Left renal cortex interstitium (tissue), 4 donors: ENCODE measurements at regions not wholly inside any gene's neighbourhood (a gene's known extent, or its start where the extent isn't known, plus 50 kb on each side); places are given as distances from the start of the nearest gene placed in this dataset.
A peak's percentile ranks its signal among the peaks of the same experiment; 100 is the strongest.
"Not testable (repeated sequence)": the region's sequence is repeated elsewhere in the genome, so short reads cannot be mapped to it uniquely, and the experiment has no call there.

Source experiments
- DNase-seq, 4 donors: peaks; one replicate each; pipeline ENCODE4 v3.0.0-alpha.2; 2013; ENCODE audit warnings: low read depth in 4 of 4, low spot score in 2 of 4, missing footprints in 1 of 4

DNA sequence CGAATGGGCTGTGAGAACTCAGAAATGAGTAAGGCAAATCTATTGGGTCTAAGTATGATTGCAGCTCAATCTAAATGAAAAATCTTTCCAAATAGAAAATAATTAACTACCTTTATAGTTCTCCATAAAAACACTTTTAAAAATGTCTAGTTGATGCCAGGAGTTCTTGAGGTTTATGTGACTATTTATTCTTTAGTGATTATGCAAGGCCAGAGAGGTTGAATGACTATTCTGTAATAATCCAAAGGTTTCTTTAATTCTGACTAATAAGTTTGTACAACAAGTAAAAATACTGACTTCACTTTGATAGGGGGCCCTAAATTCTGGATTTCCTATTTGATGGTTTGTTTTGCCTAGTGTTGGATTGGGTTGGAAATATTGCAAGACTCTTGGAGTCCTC is 461.2 kb downstream of the EPM2A start:
- no peak for DNase-seq

DNA sequence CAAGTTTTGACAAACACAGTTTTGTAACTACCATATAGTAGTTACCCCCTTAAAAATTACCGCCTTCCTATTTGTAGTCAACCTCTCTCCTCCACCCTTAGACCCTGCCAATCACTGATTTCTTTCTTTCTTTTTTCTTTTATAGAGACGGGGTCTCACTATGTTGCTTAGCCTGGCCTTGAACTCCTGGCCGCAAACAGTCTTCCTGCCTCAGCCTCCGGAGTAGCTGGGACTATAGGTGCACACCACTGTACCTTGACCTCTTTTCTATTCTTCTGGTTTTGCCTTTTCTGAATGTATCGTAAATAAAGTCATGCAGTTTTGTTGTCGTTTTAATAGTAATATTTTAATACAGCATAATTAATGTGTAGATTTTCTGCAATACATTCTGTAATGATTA is 460.3 kb downstream of the EPM2A start:
- DNase-seq, result no peak

DNA sequence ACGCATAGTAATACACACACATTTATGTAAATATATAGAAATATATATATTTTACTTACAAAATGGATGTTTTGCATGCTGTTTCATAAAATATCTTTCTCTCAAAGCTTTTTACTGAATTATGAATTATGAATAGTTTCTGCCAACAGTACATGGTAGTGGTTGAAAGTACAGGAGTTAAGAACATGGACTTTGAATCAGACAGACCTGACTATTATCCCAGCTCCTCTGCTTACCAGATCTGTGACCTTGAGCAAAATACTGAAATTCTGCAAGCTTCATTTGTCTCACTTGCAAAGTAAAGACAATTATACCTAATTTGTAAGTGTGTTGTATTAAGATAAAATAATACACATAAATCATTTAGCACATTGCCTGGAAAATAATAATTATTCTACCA is 459.5 kb downstream of the EPM2A start:
- DNase-seq, result no peak

DNA sequence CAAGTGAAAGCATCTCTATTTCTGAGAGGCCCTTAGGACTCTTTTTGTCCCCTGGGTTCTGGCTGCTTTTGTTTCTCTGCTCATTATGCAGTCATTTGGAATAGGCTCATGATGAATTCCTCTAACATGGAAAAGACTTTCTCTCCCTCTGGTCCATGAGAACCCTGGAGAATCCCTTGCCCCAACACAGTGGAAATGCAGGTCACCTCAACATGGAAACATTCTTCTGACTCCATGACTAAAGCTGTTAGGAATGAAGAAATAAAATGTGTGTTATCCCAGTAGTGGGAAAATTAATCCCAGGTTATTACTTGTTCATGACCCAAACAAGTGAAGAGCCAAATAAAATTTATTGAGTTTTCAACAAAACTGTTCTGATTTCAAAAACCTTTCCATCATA is 458.6 kb downstream of the EPM2A start:
- no peak for DNase-seq

DNA sequence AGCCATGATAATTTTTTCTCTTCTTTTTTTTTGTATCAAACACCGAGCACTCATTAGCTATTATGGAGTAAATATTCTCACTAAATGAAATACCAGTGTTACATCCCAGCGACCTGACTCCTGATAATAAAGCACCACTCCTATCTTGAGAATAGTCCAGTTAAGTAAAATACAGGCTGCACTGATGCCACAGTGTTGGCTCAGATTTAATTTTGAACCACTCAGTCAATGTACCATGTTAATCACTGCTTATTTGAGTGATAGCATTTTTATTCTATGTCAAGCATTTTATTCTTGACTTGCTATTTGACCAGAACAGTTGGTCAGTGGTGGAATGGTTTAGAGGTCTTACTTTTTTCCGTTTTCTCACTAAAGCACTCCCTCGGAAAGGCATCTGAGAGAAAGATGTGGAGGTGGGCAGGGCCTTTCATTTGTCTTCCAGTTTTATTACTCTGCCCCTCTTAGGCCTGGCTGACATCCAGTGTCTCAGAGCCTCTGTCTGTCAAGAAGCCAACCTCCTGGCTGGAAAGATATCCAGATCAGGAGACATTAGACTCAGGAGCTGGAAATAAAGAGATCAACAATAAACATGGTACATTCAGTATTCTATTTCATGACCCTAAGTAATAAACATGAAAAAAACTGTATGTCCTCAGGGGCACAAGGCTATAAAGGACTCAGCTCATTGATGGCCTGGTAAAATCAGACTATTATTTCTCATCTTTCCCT is 457.8 kb downstream of the EPM2A start:
- DNase-seq, result peak in 1 of 4 donors; percentile 19

DNA sequence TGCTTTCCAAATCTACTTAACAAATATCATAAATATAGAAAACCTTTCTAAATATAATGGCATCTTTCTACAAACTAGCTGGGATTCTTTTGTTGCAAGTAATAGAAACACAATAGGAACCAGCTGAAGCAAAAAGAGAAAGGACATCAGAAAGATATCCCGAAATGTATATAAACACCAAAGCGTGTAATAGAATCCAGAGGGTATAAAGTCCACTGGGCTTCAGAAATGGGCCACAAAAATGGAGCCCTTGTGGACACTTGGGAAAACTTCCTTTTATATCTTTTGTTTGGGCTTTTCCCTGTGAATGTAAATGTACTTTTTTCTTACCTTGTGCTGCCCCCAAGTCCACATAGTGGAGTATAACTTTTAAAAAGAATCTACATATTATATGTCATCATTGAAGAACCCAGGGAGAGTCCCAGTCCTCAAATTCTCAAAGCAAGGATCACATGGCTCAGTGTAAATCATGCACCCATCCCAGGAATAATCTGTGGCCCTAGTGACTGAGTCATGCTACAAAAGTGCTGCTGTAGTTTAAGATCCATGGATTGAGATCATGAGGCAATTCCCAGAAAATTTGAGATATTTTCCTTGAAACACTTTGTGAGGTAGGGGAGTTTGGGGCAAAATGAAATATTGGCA is 457.0 kb downstream of the EPM2A start:
- no peak for DNase-seq

DNA sequence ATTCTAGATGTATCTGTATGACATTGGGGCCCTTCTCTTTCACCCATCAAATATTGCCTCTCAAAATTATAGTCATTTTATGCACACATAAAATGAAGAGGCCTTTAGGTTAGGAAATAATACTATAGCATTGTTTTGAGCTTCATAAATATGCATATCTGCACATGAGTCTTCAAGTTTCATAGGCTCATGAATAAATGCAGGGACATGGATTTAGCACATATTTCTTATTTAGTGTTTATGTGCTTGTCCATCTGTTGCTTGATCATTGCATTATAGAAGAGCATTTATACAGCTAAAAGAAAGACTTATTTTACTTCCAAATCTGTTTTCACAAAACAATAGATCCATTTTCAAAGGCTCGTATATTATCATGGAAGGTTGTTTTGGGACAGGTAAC is 455.8 kb downstream of the EPM2A start:
- no peak for DNase-seq

DNA sequence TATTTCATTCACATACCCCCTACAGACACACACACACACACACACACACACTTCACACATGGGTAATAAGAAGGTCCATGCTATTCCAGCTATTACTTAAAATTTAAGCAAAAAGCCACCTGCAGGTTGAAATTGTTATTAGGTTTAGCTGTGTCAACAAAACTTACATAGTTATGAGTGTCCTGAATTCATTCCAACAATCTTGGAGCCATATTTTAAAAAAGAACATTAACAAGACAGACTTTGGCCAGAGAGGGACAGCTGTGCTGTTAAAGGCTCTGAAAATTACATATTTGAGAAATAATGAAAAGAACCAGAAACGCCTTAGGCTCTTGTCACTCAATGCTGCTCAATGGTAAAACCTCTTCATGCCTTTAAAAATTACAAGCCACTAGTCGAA is 455.3 kb downstream of the EPM2A start:
- no peak for DNase-seq

DNA sequence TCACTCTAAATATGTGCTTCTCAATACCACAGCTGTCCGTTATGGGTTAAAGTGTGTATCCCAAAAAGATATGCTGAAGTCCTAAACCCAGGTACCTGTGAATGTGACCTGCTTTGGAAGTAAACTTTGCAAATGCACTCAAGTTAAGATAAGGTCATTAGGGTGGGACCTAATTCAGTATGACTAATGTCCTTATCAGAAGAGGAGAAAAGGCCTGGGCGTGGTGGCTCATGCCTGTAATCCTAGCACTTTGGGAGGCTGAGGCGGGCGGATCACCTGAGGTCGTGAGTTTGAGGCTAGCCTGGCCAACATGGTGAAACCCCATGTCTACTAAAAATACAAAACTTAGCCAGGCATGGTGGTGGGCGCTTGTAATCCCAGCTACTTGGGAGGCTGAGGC is 452.1 kb downstream of the EPM2A start:
- not testable (repeated sequence) for DNase-seq

DNA sequence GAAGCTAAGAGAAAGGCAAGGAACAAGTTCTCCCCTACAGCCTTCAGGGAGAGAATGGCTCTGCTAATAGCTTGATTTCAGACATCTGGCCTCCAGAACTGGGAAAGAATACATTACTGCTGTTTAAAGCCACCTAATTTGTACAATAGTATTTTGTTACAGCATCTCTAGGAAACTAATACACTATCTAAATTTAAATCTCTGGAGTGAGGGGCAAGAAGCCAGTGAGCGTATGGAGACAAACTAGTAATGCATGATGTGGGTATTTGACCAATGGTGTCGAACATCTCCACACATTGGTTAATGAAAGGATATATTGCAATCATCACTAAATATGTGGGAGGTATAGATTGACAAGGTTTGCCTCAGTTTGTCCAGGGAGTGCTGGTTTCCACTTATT is 451.5 kb downstream of the EPM2A start:
- DNase-seq, result no peak

DNA sequence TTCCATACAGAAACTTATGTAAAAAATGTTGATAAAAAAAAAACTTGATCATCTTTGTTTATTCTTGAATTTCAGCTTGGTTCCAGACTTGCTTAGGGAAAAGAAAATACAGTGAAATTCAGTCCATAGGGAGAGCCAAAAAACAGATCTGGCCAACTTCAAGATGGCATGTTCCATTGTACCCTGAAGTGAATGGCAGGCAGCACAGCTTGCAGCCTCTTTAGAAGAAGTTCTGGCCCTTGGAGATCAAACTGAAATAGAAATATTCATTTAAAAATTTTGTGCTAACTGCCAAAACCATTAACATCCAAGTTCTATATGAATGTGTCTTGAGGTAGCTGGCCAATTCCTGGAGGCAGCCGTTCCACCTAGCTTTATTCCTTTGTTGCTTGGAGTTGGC is 448.4 kb downstream of the EPM2A start:
- DNase-seq, result no peak

DNA sequence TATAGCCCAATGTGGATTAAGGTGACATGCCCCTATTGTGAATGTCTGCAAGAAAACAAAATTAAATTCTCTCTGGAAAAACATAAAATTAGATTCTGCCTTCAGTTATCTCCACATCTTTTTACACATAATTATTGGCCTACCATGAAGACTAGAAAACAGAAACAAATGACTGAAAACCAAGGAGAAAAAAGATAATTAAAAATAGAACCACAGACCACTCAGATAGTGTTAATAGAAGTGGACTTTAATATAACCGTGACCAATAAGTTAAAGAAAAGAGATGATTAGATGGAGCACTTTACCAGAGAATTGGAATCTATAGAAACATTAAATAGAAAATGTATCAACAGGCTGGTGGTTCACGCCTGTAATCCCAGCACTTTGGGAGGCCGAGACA is 445.7 kb downstream of the EPM2A start:
- no peak for DNase-seq

DNA sequence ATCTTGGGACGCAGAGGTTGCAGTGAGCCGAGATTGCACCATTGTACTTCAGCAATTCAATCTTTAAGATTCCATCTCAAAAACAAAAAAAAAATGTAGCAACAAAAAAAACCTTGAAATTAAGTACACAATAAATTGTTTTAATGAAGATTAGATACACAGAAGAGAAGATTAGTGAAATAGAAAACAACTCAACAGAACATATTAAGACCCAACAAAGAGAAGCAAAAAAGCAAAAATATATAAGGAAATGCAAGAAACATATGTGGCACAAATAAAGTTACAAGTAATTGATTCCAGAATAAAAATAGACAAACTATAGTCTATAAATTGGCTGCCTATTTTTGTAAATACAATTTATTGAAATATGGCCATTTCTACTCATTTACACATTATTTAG is 445.2 kb downstream of the EPM2A start:
- no peak for DNase-seq

DNA sequence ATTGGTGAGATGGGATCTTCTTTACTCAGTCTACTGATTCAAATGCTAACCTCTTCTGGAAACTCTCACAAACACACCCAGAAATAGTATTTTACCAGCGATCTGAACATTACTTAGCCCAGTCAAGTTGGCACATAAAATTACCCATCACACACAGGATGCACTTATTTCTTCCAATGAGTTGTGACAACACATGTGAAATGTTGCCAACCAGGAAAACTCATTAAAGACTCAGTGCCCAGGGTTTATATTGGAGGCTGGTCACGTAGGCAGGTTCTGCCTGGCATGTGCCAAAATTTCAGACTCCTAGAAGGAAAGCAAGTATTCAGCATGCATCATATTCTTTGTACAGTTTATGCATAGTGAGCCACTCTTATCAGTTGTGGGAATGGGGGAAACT is 443.3 kb downstream of the EPM2A start:
- DNase-seq, result no peak

DNA sequence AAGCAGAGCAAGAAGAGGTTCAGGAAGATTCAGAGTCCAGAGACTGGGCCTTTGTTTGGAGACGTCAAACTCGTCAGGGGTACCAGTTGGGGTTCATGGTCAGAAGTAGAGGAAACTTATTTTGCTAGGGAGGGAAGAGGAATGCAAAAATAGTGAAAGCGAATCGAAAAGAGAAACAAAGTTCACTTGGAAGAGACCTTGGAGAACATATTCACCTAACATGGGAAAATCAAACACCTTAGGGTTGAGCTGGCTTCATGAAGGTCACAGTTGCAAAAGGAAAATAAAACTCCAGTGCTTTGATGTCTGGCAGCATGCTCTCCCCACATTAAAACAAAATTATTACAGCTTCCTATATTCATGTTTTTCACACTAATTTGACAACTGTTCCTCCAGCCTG is 440.4 kb downstream of the EPM2A start:
- no peak for DNase-seq

DNA sequence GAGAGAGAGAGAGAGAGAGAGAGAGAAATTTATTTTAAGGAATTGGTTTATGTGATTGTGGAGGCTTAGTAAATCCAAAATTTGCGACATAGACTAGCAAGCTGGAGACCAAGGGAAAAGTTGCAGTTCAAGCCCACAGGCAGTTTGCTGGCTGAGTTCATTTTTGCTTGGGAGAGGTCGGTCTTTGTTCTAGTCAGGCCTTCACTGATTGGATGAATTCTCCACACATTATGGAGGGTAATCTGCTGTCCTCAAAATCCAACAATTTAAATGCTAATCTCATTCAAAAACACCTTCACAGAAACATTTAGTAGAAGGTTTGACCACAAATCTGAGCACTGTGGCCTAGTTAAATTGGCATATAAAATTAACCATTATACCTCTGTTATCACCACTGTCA is 439.6 kb downstream of the EPM2A start:
- no peak for DNase-seq

DNA sequence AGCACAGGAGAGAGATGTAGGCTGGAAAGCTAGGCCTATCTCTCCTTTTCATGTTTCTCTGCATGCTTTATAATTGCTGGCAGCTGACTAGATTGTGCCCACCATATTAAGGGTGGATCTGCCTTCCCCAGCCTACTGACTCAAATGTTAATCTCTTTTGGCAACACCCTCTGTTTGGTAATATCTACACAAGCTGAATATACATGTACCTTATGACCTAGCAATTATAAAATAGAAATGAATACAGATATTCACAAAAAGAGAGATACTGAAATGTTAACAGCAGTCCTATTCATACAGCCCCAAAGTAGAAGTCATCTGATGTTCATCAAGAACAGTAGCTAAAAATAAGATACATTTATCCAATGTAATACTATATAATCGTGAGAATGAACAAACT is 429.6 kb downstream of the EPM2A start:
- DNase-seq, result no peak

DNA sequence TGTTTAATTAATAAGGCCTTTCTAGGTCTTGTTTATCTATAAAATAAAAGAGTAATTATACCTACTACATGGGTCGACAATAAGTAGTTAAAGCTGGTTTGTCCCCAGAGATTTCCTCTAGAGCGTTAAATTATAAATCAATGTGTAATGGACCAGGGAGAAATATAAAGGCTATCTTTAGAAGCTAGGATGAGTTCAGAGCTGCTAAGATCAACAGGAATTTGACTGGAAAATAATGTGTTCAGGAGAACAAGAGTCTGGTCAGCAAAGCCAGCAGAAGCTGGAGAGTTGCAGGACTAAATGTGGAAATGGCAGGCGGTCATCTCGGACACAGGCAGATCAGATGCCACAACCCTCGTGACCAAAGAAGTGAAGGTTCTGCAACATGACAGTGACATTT is 428.8 kb downstream of the EPM2A start:
- no peak for DNase-seq

DNA sequence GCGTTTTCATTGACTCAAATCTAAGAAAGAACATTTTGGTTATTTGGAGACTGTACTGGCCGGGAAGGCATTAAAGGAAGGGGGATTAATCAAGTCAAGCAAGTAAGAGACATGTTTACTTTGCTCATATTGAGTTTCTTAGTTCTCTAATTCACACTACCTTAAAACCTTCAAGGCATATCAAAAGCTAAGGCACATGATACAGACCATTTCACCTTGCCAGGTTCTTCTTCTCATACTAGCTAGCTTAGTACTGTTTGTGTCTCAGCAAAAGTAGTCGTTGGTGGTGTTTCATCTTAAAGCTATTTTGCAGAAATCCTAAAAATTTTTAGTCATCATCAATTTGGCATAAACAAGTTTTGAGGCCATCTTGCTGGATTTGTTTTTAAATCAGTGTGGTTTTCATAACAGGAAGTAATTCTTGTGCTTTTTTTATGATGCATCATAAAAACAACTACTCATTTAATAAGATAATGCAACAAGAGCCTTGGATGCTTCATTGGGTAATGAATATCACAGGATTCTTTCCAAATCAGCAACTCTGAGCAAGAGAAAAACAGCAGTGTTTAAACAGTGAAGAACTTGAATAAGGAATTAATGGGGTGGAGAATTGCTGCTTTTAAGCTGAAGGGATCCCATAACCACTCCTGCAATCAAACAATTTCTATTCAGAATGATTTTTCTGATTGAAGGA is 425.3 kb downstream of the EPM2A start:
- peak in 1 of 4 donors; percentile 47 for DNase-seq

DNA sequence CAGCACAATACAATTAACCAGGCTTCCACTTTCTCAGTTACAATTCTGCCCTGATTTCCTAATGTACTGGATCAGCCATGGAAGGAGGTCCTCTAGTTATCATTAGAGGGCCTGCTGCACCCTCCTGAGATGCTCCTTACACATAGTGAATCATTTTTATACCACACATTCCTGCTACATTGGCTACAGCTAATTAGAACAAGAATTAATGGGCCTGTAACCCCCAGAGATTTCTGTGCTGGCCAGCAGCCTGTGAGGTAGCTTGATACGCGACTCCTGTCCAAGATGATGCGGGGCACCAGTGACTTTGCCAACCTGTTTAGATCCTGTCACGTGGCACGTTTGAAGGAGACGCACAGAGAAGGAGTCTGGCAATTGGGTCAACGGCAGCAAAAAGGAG is 422.8 kb downstream of the EPM2A start:
- no peak for DNase-seq

DNA sequence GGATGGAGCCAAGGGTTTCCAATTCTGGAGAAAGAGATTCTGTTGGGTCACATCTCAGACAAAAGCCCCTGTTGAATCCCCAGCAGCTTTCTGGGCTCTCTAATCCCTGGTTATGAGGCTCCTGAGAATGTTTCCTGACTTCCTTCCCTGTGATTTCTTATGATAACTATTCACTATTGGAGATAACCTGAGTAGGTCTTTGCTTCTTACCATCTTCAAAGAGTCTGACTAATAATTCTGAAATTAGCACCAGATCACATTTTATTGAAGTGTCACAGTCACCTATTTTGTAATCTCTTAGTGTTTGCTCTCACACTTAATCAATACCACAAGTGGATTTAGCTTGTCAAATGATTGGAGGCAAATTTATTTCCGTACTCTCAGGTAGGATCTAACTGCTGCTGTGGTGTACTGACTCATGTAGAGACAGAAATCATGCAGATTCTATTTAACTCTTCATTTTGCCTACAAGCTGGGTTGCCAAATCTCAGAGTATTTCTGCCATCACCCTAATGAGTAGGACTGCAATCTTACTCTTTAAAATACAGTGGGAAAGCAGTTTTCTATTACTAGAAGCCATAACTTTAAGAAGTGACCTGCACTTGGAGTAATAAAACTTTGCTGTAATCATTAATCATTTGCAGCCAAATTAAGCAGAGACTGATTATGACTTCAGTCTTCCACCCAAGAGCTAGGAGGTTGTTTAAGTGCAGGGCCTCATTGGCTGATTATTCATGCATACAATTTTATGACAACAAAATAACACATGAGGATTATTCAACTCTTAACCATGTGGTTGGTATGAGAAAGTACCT is 422.1 kb downstream of the EPM2A start:
- DNase-seq, result no peak
